ENCODE measurements at regions not wholly inside any gene's neighbourhood (a gene's known extent, or its start where the extent isn't known, plus 50 kb on each side); places are given as distances from the start of the nearest gene placed in this dataset.

GRCh38 chr6:18795726-18796125 is 408.6 kb downstream of the RNF144B start:
- no peak for DNase-seq (ENCODE audit: low read depth)
- TF ChIP-seq MAX (IDR thresholded peaks at IDR 0.05; ENCODE audit: low read depth, low read length) = no peak
- TF ChIP-seq MYC (IDR thresholded peaks at IDR 0.05; ENCODE audit: low read depth, low read length) = no peak
- TF ChIP-seq POLR2A (IDR thresholded peaks at IDR 0.05; ENCODE audit: extremely low read depth, insufficient read length) = no peak
- no peak for TF ChIP-seq CTCF (IDR thresholded peaks at IDR 0.05; ENCODE audit: low read depth, low read length)
- H3K4me3 ChIP-seq (ENCODE audit: low read depth, low read length) = no peak overlapping the region

GRCh38 chr6:18820725-18821124 is 433.6 kb downstream of the RNF144B start:
- TF ChIP-seq POLR2A (IDR thresholded peaks at IDR 0.05; ENCODE audit: extremely low read depth, insufficient read length) = no peak
- TF ChIP-seq CTCF (IDR thresholded peaks at IDR 0.05; ENCODE audit: low read depth, low read length) = no peak
- no peak for TF ChIP-seq MAX (IDR thresholded peaks at IDR 0.05; ENCODE audit: low read depth, low read length)
- TF ChIP-seq MYC (IDR thresholded peaks at IDR 0.05; ENCODE audit: low read depth, low read length) = no peak
- no peak for DNase-seq (ENCODE audit: low read depth)
- no peak overlapping the region for H3K4me3 ChIP-seq (ENCODE audit: low read depth, low read length)

- H3K4me3 ChIP-seq (ENCODE audit: low read depth, low read length) = no peak overlapping the region
- peak; percentile 73 for DNase-seq (ENCODE audit: low read depth)
- peak; percentile 85 for TF ChIP-seq CTCF (IDR thresholded peaks at IDR 0.05; ENCODE audit: low read depth, low read length)
- no peak for TF ChIP-seq MAX (IDR thresholded peaks at IDR 0.05; ENCODE audit: low read depth, low read length)
These were observed 436.7 kb downstream of the RNF144B start for GRCh38 chr6:18823782-18824386.

GRCh38 chr6:18829272-18829870 is 442.2 kb downstream of the RNF144B start:
- TF ChIP-seq CTCF (IDR thresholded peaks at IDR 0.05; ENCODE audit: low read depth, low read length) = no peak
- no peak for TF ChIP-seq POLR2A (IDR thresholded peaks at IDR 0.05; ENCODE audit: extremely low read depth, insufficient read length)
- TF ChIP-seq MYC (IDR thresholded peaks at IDR 0.05; ENCODE audit: low read depth, low read length) = no peak
- TF ChIP-seq MAX (IDR thresholded peaks at IDR 0.05; ENCODE audit: low read depth, low read length) = no peak
- peak; percentile 14 for DNase-seq (ENCODE audit: low read depth)
- no peak overlapping the region for H3K4me3 ChIP-seq (ENCODE audit: low read depth, low read length)

- no peak overlapping the region for H3K4me3 ChIP-seq (ENCODE audit: low read depth, low read length)
- no peak for DNase-seq (ENCODE audit: low read depth)
- TF ChIP-seq CTCF (IDR thresholded peaks at IDR 0.05; ENCODE audit: low read depth, low read length) (no peak), POLR2A (IDR thresholded peaks at IDR 0.05; ENCODE audit: extremely low read depth, insufficient read length) (no peak), MYC (IDR thresholded peaks at IDR 0.05; ENCODE audit: low read depth, low read length) (no peak), MAX (IDR thresholded peaks at IDR 0.05; ENCODE audit: low read depth, low read length) (no peak)
These were observed 448.8 kb downstream of the RNF144B start for GRCh38 chr6:18835976-18836375.
